DMS53 treated with DMSO at 0.1 percent for 48 hours (cell line): ENCODE measurements at regions not wholly inside any gene's neighbourhood (a gene's known extent, or its start where the extent isn't known, plus 50 kb on each side); places are given as distances from the start of the nearest gene placed in this dataset.
A peak's percentile ranks its signal among the peaks of the same experiment; 100 is the strongest.

ENCODE experiments used
- DNase-seq: peaks from one replicate; lab custom pipeline; 2025; ENCODE audit not compliant: unreplicated experiment; lab: John Stamatoyannopoulos, UW

- no peak for DNase-seq
Measured at GRCh38 chr16:80366023-80366422, 174.8 kb upstream of the DYNLRB2 start.

GRCh38 chr16:80362816-80363215 lies 178.0 kb upstream of the DYNLRB2 start:
- no peak for DNase-seq

- no peak for DNase-seq
Measured at GRCh38 chr16:80356365-80356764, 184.4 kb upstream of the DYNLRB2 start.

- no peak for DNase-seq
Measured at GRCh38 chr16:80355335-80355734, 185.5 kb upstream of the DYNLRB2 start.

GRCh38 chr16:80350061-80350460 lies 190.7 kb upstream of the DYNLRB2 start:
- peak; percentile 20 for DNase-seq

GRCh38 chr16:80347900-80348299 lies 192.9 kb upstream of the DYNLRB2 start:
- DNase-seq: no peak

- DNase-seq: no peak
Measured at GRCh38 chr16:80347002-80347401, 193.8 kb upstream of the DYNLRB2 start.

GRCh38 chr16:80346111-80346632 lies 194.6 kb upstream of the DYNLRB2 start:
- DNase-seq: no peak

DNA sequence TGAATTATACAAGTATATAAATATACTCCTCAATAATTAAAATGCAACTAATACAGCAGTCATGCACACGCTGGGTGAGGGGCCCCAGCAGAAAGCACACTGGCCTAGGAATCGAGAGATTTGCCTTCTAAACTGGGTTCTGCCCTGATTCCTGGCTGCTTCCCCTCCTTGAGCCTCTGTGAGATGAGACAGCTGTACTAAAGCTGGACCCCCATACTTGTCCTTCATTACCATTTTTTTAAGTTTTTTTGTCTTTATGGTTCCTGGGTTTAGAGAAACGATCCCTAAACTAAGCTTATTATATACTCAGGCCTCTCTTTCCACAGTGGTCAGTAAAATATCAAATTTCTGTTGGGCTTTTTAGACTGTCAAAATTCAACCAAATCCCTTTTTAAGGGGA lies 195.1 kb upstream of the DYNLRB2 start:
- no peak for DNase-seq

- DNase-seq: no peak
Measured at GRCh38 chr16:80344570-80344969, 196.2 kb upstream of the DYNLRB2 start.

DNA sequence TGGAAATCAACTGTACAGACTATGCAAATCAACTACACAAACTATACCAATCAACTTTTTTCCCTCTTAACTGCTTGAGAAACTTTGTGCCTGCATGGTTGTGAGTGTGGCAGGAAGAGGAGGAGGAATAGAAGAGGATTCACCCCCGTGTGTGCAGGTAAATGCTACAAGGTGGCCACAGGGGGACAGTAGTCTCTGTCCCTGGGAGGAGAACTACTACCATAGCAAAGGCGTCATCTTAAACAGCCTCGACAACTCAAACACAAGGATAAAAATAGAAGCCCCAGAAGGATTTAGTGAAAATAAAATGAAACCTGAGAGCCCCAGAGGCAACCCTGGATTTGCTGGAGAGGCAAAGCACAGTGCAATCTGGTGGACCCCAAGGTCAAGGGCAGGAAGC lies 199.5 kb upstream of the DYNLRB2 start:
- DNase-seq: no peak

DNA sequence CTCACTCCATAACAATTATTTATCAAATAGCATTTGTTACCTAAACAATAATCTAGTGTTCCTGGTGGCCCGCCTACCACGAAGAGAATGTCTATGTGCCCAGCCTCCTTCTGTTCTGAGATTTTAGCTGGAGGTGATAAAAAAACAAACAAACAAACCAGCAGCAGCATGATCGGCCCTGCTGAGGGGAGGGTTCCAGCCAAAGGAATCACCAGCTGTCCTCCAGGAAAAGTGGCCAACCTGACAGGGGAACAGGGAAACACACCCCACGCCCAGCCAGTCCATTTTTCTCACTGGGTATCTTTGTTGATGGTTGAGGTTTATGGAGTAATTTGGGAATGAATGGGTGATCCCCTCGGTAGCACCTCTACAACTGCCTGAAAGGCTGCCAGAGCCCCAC lies 203.0 kb upstream of the DYNLRB2 start:
- no peak for DNase-seq

- no peak for DNase-seq
Measured at GRCh38 chr16:80330803-80331202, 210.0 kb upstream of the DYNLRB2 start.

DNA sequence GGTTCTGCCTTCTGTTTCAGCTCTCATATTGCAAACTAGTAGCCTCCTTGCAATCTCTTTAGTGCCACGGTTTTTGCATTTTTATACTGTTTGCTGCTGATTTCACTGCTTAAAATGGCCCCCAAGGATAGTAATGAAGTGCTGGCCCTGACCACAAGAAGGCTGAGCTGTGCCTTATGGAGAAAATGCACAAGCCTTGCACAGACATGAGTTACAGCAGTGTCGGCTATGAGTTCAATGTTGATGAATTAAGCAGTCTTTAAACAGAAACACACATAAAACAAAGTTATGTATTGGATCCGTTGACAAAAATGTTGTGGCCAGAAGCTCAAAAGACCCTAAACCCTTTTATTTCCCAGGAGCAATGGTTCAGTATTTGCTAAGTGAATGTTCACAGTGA lies 210.6 kb upstream of the DYNLRB2 start:
- no peak for DNase-seq

- DNase-seq: no peak
Measured at GRCh38 chr16:80327740-80328139, 213.1 kb upstream of the DYNLRB2 start.

DNA sequence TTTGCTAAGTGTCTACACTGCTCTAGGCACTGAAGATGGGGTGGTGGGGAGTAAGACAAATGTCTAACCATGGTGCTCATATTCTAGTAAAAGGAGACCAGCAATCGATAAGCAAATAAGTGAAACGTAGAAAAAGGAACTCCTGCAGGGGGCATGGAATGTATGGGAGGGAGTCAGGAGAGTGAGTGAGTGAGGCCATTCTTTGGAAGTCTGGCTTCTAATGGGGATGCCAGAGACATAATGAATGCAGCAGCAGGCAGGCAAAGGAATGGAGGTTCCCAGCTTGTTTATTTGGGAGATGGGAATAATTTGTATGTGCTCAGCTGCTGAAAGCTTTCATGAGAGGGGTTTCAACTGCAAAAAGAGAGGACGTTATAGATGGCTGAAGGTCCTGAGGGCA lies 216.4 kb upstream of the DYNLRB2 start:
- no peak for DNase-seq

DNA sequence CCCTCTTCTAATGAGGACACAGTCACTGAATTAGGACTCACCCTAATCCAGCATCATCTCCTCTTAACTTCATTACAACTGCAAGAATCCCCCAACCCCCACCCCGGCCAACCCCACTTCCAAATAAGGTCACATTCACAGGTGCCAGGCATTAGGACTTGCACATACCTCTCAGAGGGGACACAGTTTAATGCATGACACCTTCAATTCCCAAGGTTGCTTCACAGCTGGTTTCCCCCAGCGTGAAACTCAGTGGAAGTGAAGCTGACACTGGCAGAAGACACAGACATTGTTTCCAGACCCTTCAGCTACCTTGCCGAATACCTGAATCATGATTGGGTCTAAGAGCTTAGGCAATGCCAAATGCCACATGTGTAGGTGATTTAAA lies 217.0 kb upstream of the DYNLRB2 start:
- no peak for DNase-seq

DNA sequence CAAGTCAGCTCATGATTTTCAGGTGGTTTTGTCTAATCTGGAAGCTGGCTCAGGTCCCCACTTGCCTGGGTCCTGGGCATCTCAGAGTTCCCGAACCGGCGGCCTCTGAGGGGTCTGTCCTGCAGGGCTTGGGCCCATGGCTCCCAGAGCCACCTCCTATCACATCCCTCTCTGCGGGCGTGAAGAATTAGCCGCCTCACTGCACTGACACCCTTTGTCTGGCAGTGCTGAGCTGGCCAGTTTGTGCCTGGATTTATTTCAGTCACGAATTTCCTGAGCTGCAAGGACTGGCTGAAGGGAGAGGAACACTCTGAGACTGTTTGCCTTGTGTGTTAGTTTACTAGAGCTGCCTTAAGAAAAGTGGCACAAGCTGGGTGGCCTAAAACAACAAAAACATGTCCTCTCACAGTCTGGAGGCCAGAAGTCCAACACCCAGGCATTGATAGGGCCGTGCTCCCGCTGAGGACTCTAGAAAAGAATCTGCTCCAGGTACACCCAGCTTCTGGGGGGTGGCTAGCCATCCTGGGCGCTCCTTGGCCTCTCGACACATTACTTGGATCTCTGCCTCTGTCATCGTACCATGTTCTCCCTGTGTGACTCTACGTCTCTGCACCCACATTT lies 217.5 kb upstream of the DYNLRB2 start:
- no peak for DNase-seq

- DNase-seq: no peak
Measured at GRCh38 chr16:80319181-80319580, 221.6 kb upstream of the DYNLRB2 start.

GRCh38 chr16:80318107-80318506 lies 222.7 kb upstream of the DYNLRB2 start:
- DNase-seq: no peak

GRCh38 chr16:80317599-80318037 lies 223.2 kb upstream of the DYNLRB2 start:
- DNase-seq: peak; percentile 9

DNA sequence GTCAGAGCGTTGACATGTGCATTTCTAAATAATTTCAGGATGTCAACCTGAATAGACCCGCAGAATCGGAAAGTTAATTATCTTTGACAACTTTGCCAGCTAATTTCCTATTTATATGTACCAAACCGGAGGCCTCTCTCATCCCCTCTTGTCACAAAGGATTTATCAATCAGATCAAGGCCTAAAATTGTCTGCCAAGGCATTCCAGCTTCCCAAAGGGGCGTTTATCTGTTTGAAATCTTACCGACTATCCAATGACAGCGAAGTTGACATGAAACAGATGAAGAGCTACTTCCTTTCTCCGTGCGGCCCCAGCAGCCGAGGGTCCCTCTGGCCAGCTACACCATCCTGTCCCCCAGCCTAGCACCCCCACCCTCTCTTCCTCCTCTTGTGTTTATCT lies 223.7 kb upstream of the DYNLRB2 start:
- no peak for DNase-seq

DNA sequence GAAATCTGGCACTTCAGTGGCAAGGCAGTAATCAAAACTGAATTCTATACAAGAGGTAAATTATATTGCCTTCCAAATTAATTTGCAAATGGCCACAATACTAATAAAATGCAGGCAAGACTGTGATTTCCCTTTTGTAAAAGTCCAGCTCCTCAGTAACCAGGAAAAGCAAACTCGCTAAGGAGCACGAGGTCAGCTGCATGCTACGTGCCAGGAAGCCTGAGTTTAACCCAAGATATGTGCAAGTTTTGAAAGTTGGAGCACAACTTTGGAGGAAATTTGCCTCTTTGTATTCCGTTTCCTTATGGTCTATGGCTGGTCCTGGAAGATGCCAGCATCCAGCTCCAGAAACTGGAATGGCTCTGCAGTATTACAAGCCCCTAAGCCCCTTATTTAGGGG lies 226.8 kb upstream of the DYNLRB2 start:
- no peak for DNase-seq
